A673 (cell line): ENCODE measurements at regions not wholly inside any gene's neighbourhood (a gene's known extent, or its start where the extent isn't known, plus 50 kb on each side); places are given as distances from the start of the nearest gene placed in this dataset.

Experiments used
- BruUV-seq: library from RNA; stranded (reverse); fragments of 400-500 nt; replicated peaks from 2 replicates; lab custom pipeline; 2021; lab: Mats Ljungman, UMichigan
- CTCF ChIA-PET: fragments of 300-600 bp; sonication (Branson Sonifier 250); formaldehyde crosslinking; loops from one replicate; lab custom pipeline; 2022; ENCODE audit warnings: antibody characterized with exemption; lab: Charles Lee
- POLR2A ChIA-PET: fragments of 300-600 bp; sonication (Branson Sonifier 250); formaldehyde crosslinking; loops from one replicate; lab custom pipeline; 2022; ENCODE audit warnings: antibody characterized with exemption; ENCODE audit not compliant: low non-redundant PET; lab: Charles Lee
- DNase-seq: peaks from one replicate; pipeline ENCODE4 v3.0.0-alpha.2; 2015; ENCODE audit warnings: low spot score
- H3K27ac ChIP-seq: fragments of 200-600 bp; sonication (generic); 2 replicates; pipeline ENCODE4 v1.5.1; 2016; ENCODE audit warnings: mixed run types, low read depth, mild to moderate bottlenecking, mixed read lengths, antibody characterized with exemption, low read length; ENCODE audit not compliant: poor library complexity, severe bottlenecking
- H3K27me3 ChIP-seq: fragments of 200-600 bp; sonication (generic); replicated peaks from 2 replicates; pipeline ENCODE4 v1.6.1; 2017; ENCODE audit warnings: mixed run types, low read depth, mild to moderate bottlenecking, mixed read lengths, antibody characterized with exemption, low read length; ENCODE audit not compliant: insufficient read depth, poor library complexity
- H3K36me3 ChIP-seq: fragments of 200-600 bp; sonication (generic); 2 replicates; pipeline ENCODE4 v1.6.1; 2016; ENCODE audit warnings: mixed run types, mild to moderate bottlenecking, mixed read lengths, antibody characterized with exemption, low read length; ENCODE audit not compliant: insufficient read depth, poor library complexity, severe bottlenecking
- H3K4me1 ChIP-seq: fragments of 200-600 bp; sonication (generic); 2 replicates; pipeline ENCODE4 v1.6.1; 2017; ENCODE audit warnings: mixed run types, mild to moderate bottlenecking, mixed read lengths, antibody characterized with exemption, low read length; ENCODE audit not compliant: insufficient read depth, poor library complexity, severe bottlenecking
- H3K4me3 ChIP-seq: fragments of 200-600 bp; sonication (generic); 2 replicates; pipeline ENCODE4 v1.5.1; 2016; ENCODE audit warnings: low read depth, mixed run types, mild to moderate bottlenecking, mixed read lengths, low read length; ENCODE audit not compliant: poor library complexity, severe bottlenecking
- H3K9me3 ChIP-seq: fragments of 200-600 bp; sonication (generic); 2 replicates; pipeline ENCODE4 v1.6.1; 2016; ENCODE audit warnings: mixed run types, low read depth, mild to moderate bottlenecking, mixed read lengths, antibody characterized with exemption, low read length; ENCODE audit not compliant: poor library complexity, severe bottlenecking
- EZH2 ChIP-seq: fragments of 200-600 bp; sonication (generic); IDR thresholded peaks from 2 replicates; pipeline ENCODE4 v1.6.1; 2017; ENCODE audit warnings: borderline replicate concordance, low read depth, mild to moderate bottlenecking, mixed read lengths, antibody characterized with exemption, low read length; ENCODE audit not compliant: poor library complexity, severe bottlenecking
- intact Hi-C: fragments of 100-400 bp; cut with micrococcal nuclease; formaldehyde crosslinking; loops from one replicate; pipeline ENCODE4 v1.10.0; 2022; ENCODE audit not compliant: unreplicated experiment
- TF ChIP-seq, protein P1 (sequence below): fragments of 300-800, 200-600 bp; sonication (generic); conservative IDR thresholded peaks from 2 replicates; pipeline ENCODE4 v1.5.1; 2017; ENCODE audit warnings: low read depth, mild to moderate bottlenecking, antibody characterized with exemption, low read length, moderate library complexity, mixed read lengths

DNA sequence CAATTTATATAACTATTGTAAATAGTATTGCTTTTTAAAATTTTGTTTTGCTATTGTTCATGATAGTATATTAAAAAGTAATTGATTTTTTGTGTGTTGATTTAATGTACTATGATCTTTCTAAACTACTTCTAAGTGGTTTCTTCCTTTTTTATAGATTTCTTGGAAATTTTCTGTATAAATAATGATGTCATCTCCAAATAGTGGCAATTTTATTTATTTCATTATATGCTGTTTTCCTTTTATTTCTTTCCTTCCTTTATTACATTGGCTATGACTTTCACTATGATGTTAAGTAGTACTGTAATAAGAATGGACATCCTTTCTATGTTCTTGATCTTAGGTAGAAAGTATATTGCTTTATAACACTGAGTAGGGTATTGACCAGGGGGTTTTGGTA lies 451.5 kb upstream of the SPTLC3 start:
- CTCF ChIA-PET: no interaction called here
- Histone ChIP-seq H3K4me1 (no peaks in the 10 kb centered on the region), H3K27ac (no peak overlapping the region), H3K9me3 (no peaks in the 10 kb centered on the region), H3K4me3 (no peak overlapping the region), H3K36me3 (no peaks in the 10 kb centered on the region), H3K27me3 (no peaks in the 10 kb centered on the region)
- POLR2A ChIA-PET: no interaction called here
- intact Hi-C loops: no loop called here
- TF ChIP-seq, protein P1, sequence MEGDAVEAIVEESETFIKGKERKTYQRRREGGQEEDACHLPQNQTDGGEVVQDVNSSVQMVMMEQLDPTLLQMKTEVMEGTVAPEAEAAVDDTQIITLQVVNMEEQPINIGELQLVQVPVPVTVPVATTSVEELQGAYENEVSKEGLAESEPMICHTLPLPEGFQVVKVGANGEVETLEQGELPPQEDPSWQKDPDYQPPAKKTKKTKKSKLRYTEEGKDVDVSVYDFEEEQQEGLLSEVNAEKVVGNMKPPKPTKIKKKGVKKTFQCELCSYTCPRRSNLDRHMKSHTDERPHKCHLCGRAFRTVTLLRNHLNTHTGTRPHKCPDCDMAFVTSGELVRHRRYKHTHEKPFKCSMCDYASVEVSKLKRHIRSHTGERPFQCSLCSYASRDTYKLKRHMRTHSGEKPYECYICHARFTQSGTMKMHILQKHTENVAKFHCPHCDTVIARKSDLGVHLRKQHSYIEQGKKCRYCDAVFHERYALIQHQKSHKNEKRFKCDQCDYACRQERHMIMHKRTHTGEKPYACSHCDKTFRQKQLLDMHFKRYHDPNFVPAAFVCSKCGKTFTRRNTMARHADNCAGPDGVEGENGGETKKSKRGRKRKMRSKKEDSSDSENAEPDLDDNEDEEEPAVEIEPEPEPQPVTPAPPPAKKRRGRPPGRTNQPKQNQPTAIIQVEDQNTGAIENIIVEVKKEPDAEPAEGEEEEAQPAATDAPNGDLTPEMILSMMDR: no peak
- no peak for TF ChIP-seq EZH2
- BruUV-seq: no TSS peak
- no peak for DNase-seq

DNA sequence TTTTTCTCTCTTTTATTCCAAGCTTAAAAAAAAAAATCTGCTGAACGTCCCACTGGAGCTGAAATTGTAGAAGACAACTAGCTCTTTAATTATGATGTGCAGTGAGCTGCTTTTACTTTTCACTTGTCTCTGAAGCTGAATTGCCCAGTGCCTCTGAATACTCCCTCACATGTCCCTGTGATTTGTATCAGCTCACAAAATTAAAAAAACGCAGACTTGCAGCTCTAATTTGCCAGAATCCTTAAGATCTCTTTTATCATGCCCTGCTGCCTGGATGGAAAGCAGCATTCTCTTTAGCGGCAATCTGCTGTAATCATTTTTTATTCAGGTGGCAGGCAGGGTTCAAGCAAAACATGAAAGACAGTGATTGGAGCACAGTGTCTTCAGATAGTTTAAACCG lies 443.8 kb upstream of the SPTLC3 start:
- H3K27me3 ChIP-seq: no peaks in the 10 kb centered on the region
- POLR2A ChIA-PET: no interaction called here
- no peaks in the 10 kb centered on the region for H3K36me3 ChIP-seq
- CTCF ChIA-PET: interaction anchor here (0.6 kb wide), 1 partner anchor 258 kb away, joined by 3 read pairs; no protein-coding TSS in a partner anchor
- intact Hi-C loops: no loop called here
- no TSS peak for BruUV-seq
- no peaks in the 10 kb centered on the region for H3K9me3 ChIP-seq
- TF ChIP-seq, protein P1: no peak
- no peak for TF ChIP-seq EZH2
- no peak overlapping the region for H3K4me3 ChIP-seq
- no peak for DNase-seq
- no peaks in the 10 kb centered on the region for H3K4me1 ChIP-seq
- H3K27ac ChIP-seq: no peak overlapping the region

DNA sequence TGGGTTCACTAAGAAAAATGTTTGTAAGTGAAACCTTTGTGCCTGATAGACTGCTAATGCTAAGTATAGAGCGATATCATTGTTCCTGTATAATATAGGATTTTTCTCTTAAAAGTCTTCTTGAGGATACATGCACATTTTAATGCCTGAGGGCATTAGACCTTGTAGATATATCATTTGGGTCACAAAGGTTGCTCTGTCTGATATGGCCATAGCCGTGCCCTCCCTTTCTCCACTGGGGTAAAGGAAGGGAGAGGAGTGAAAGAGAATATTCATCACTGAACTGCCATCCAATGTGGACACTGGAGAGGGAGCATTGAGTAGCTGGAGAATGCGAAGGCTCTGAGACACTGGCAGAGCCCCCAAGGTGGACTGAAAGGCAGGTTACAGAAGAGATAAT lies 442.2 kb upstream of the SPTLC3 start:
- intact Hi-C loops: no loop called here
- Histone ChIP-seq H3K27me3 (no peaks in the 10 kb centered on the region), H3K9me3 (no peaks in the 10 kb centered on the region), H3K36me3 (no peaks in the 10 kb centered on the region), H3K27ac (no peak overlapping the region), H3K4me3 (no peak overlapping the region), H3K4me1 (no peaks in the 10 kb centered on the region)
- POLR2A ChIA-PET: no interaction called here
- no peak for DNase-seq
- CTCF ChIA-PET: no interaction called here
- TF ChIP-seq EZH2: no peak
- TF ChIP-seq, protein P1: no peak
- BruUV-seq: no TSS peak
